ENCODE measurements at regions not wholly inside any gene's neighbourhood (a gene's known extent, or its start where the extent isn't known, plus 50 kb on each side); places are given as distances from the start of the nearest gene placed in this dataset.

GRCh38 chr7:16130111-16131110 is 290.9 kb downstream of the CRPPA start:
- peak overlapping the region; percentile 83 for H3K27ac Mint-ChIP-seq
- H3K4me3 Mint-ChIP-seq: peak overlapping the region; percentile 68
- peaks cover 42% of the 10 kb centered on the region for H3K4me1 Mint-ChIP-seq (ENCODE audit: low read depth)
- TF ChIP-seq CTCF (IDR thresholded peaks at IDR 0.05): no peak
- peaks cover 10% of the 10 kb centered on the region for H3K36me3 Mint-ChIP-seq (ENCODE audit: low read depth)
- peak; percentile 37 for DNase-seq
- no peaks in the 10 kb centered on the region for H3K27me3 Mint-ChIP-seq (ENCODE audit: insufficient read depth)
- H3K9me3 Mint-ChIP-seq: no peaks in the 10 kb centered on the region

GRCh38 chr7:16129431-16130110 is 291.8 kb downstream of the CRPPA start:
- Mint-ChIP-seq H3K4me3 (peak overlapping the region; percentile 68), H3K27me3 (ENCODE audit: insufficient read depth) (no peaks in the 10 kb centered on the region), H3K36me3 (ENCODE audit: low read depth) (peaks cover 10% of the 10 kb centered on the region), H3K27ac (peak overlapping the region; percentile 83), H3K9me3 (no peaks in the 10 kb centered on the region), H3K4me1 (ENCODE audit: low read depth) (peaks cover 33% of the 10 kb centered on the region)
- DNase-seq: peak; percentile 85
- TF ChIP-seq CTCF (IDR thresholded peaks at IDR 0.05): no peak

GRCh38 chr7:16123117-16123770 is 298.1 kb downstream of the CRPPA start:
- no peak overlapping the region for H3K27ac Mint-ChIP-seq
- H3K4me3 Mint-ChIP-seq: no peak overlapping the region
- no peaks in the 10 kb centered on the region for H3K9me3 Mint-ChIP-seq
- DNase-seq: no peak
- H3K36me3 Mint-ChIP-seq (ENCODE audit: low read depth): peaks cover 5% of the 10 kb centered on the region
- H3K27me3 Mint-ChIP-seq (ENCODE audit: insufficient read depth): no peaks in the 10 kb centered on the region
- peaks cover 2% of the 10 kb centered on the region for H3K4me1 Mint-ChIP-seq (ENCODE audit: low read depth)
- TF ChIP-seq CTCF (IDR thresholded peaks at IDR 0.05): no peak

- Mint-ChIP-seq H3K4me3 (no peak overlapping the region), H3K27ac (no peak overlapping the region), H3K36me3 (ENCODE audit: low read depth) (peaks cover 5% of the 10 kb centered on the region), H3K9me3 (no peaks in the 10 kb centered on the region), H3K27me3 (ENCODE audit: insufficient read depth) (no peaks in the 10 kb centered on the region), H3K4me1 (ENCODE audit: low read depth) (no peaks in the 10 kb centered on the region)
- no peak for DNase-seq
- TF ChIP-seq CTCF (IDR thresholded peaks at IDR 0.05): no peak
Observed at GRCh38 chr7:16121876-16122390, 299.4 kb downstream of the CRPPA start.

GRCh38 chr7:16115374-16115773 is 306.0 kb downstream of the CRPPA start:
- no peak overlapping the region for H3K4me3 Mint-ChIP-seq
- H3K27me3 Mint-ChIP-seq (ENCODE audit: insufficient read depth): no peaks in the 10 kb centered on the region; the same call in 1 of the 2 replicates
- TF ChIP-seq CTCF (IDR thresholded peaks at IDR 0.05): no peak
- H3K4me1 Mint-ChIP-seq (ENCODE audit: low read depth): no peaks in the 10 kb centered on the region
- no peak overlapping the region for H3K27ac Mint-ChIP-seq
- no peak for DNase-seq
- H3K9me3 Mint-ChIP-seq: peaks cover 3% of the 10 kb centered on the region; the same call in 1 of the 2 replicates
- H3K36me3 Mint-ChIP-seq (ENCODE audit: low read depth): peaks cover 3% of the 10 kb centered on the region; the same call in 1 of the 2 replicates

All from HFFc6 (cell line).